ENCODE measurements at regions not wholly inside any gene's neighbourhood (a gene's known extent, or its start where the extent isn't known, plus 50 kb on each side); places are given as distances from the start of the nearest gene placed in this dataset.

DNA sequence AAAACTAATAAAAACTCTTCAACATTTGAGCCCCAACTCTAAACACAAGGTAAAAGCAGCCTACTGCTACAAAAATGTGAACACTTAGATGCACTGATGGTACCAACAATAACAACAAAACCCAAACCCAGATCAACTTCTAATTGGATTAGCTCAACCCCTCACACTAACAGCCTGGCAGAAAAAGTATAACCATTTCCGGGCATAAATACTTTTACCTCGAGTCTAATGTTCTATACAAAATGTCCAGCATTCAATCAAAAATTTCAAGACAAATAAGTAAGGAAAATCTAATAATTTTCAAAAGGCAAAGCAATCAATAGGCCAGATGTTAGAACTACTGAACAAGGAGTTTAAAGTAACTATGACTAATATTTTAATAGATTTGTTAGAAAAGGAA lies 303.3 kb downstream of the ARRDC4 start:
- intact Hi-C loops (cut with micrococcal nuclease): no loop called here
- TF ChIP-seq, protein P1, sequence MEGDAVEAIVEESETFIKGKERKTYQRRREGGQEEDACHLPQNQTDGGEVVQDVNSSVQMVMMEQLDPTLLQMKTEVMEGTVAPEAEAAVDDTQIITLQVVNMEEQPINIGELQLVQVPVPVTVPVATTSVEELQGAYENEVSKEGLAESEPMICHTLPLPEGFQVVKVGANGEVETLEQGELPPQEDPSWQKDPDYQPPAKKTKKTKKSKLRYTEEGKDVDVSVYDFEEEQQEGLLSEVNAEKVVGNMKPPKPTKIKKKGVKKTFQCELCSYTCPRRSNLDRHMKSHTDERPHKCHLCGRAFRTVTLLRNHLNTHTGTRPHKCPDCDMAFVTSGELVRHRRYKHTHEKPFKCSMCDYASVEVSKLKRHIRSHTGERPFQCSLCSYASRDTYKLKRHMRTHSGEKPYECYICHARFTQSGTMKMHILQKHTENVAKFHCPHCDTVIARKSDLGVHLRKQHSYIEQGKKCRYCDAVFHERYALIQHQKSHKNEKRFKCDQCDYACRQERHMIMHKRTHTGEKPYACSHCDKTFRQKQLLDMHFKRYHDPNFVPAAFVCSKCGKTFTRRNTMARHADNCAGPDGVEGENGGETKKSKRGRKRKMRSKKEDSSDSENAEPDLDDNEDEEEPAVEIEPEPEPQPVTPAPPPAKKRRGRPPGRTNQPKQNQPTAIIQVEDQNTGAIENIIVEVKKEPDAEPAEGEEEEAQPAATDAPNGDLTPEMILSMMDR (IDR thresholded peaks at IDR 0.05; ENCODE audit: unreplicated experiment): no peak
- Mint-ChIP-seq H3K4me1 (ENCODE audit: insufficient read depth, unreplicated experiment) (no peaks in the 10 kb centered on the region), H3K27ac (ENCODE audit: low read depth, unreplicated experiment) (no peak overlapping the region), H3K9me3 (ENCODE audit: unreplicated experiment) (no peaks in the 10 kb centered on the region), H3K36me3 (ENCODE audit: insufficient read depth, unreplicated experiment) (no peaks in the 10 kb centered on the region), H3K4me3 (ENCODE audit: unreplicated experiment) (no peak overlapping the region), H3K27me3 (ENCODE audit: insufficient read depth, unreplicated experiment) (no peaks in the 10 kb centered on the region)
- no TSS peak for BruUV-seq (replicated peaks)
- no peak for DNase-seq (ENCODE audit: unreplicated experiment)
- ChIA-PET POLR2A (no interaction called here), CTCF (interaction anchor here (2.0 kb wide), 1 partner anchor 29 kb away, joined by 7 read pairs; no protein-coding TSS in a partner anchor)

DNA sequence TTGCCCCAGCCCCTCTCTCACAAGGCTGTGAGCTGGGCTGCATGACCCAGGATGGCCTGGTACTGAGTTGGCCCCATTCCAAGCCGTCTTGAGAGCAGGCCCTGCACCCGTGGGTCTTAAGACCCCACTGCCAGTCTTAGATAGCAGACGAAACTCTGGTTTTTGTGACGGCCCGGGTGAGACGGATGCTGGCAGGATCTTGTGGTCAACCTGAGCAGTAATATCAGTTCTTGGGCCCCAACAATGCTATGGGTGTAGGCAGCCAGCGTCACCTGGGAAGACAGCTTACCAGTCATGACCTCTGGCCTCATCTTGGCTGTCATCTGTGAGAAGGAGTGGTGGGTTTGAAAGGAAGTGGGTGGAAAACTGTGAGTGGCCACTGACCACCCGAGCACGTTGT lies 305.8 kb downstream of the ARRDC4 start:
- H3K4me3 Mint-ChIP-seq (ENCODE audit: unreplicated experiment): no peak overlapping the region
- no peak overlapping the region for H3K27ac Mint-ChIP-seq (ENCODE audit: low read depth, unreplicated experiment)
- no peak for DNase-seq (ENCODE audit: unreplicated experiment)
- TF ChIP-seq, protein P1 (IDR thresholded peaks at IDR 0.05; ENCODE audit: unreplicated experiment): no peak
- intact Hi-C loops (cut with micrococcal nuclease): no loop called here
- ChIA-PET CTCF (interaction anchor here (0.7 to 0.8 kb wide), 2 partner anchors 31 to 162 kb away, joined by 3 read pairs; no protein-coding TSS in a partner anchor), POLR2A (no interaction called here)
- no peaks in the 10 kb centered on the region for H3K4me1 Mint-ChIP-seq (ENCODE audit: insufficient read depth, unreplicated experiment)
- BruUV-seq (replicated peaks): no TSS peak
- H3K9me3 Mint-ChIP-seq (ENCODE audit: unreplicated experiment): no peaks in the 10 kb centered on the region
- H3K36me3 Mint-ChIP-seq (ENCODE audit: insufficient read depth, unreplicated experiment): no peaks in the 10 kb centered on the region
- no peaks in the 10 kb centered on the region for H3K27me3 Mint-ChIP-seq (ENCODE audit: insufficient read depth, unreplicated experiment)

DNA sequence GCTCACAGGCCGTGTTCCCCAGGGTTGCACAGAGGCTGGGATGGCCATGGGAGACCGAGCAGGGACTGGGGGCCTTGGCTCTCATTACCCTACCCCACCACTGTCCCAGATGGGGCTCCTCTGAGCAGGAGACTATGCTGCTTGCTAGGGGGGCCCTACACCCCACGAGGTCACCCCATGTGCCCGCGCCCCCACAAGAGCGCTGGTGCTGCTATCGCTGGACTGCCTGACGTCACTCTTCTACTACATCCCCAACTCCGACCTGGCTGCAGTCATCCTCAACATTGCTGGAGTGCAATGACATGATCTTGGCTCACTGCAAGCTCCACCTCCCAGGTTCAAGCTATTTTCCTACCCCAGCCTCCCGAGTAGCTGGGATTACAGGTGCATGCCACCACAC lies 307.7 kb downstream of the ARRDC4 start:
- no peak overlapping the region for H3K27ac Mint-ChIP-seq (ENCODE audit: low read depth, unreplicated experiment)
- TF ChIP-seq, protein P1 (IDR thresholded peaks at IDR 0.05; ENCODE audit: unreplicated experiment): no peak
- ChIA-PET POLR2A (no interaction called here), CTCF (interaction anchor here (1.5 kb wide), 1 partner anchor 24 kb away, joined by 3 read pairs; no protein-coding TSS in a partner anchor)
- H3K4me1 Mint-ChIP-seq (ENCODE audit: insufficient read depth, unreplicated experiment): no peaks in the 10 kb centered on the region
- no peaks in the 10 kb centered on the region for H3K9me3 Mint-ChIP-seq (ENCODE audit: unreplicated experiment)
- no peak for DNase-seq (ENCODE audit: unreplicated experiment)
- H3K4me3 Mint-ChIP-seq (ENCODE audit: unreplicated experiment): no peak overlapping the region
- intact Hi-C loops (cut with micrococcal nuclease): no loop called here
- no TSS peak for BruUV-seq (replicated peaks)
- H3K27me3 Mint-ChIP-seq (ENCODE audit: insufficient read depth, unreplicated experiment): no peaks in the 10 kb centered on the region
- no peaks in the 10 kb centered on the region for H3K36me3 Mint-ChIP-seq (ENCODE audit: insufficient read depth, unreplicated experiment)

DNA sequence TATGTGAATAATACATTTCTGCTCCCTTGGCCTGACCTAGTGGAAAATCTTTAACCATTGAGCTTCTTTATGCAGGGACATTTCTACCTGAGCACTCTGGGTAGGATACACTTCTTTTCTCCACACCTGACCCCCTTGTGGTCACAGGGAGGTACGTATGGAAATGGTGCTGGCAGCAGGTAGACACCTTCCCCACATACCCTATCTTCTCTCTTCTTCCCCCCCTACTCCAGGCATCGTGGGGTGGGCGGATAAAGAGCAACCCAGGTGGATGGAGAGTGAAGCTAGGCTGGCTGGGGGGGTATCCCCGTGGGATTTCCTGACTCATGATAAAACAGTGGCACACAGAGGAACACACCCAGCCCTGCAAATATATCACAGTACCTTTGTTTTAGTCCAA lies 312.1 kb downstream of the ARRDC4 start:
- TF ChIP-seq, protein P1 (IDR thresholded peaks at IDR 0.05; ENCODE audit: unreplicated experiment): no peak
- POLR2A ChIA-PET: no interaction called here
- H3K27me3 Mint-ChIP-seq (ENCODE audit: insufficient read depth, unreplicated experiment): no peaks in the 10 kb centered on the region
- CTCF ChIA-PET: interaction anchor here (0.8 kb wide), 1 partner anchor 149 kb away, joined by 3 read pairs; no protein-coding TSS in a partner anchor
- H3K4me1 Mint-ChIP-seq (ENCODE audit: insufficient read depth, unreplicated experiment): no peaks in the 10 kb centered on the region
- no peak overlapping the region for H3K27ac Mint-ChIP-seq (ENCODE audit: low read depth, unreplicated experiment)
- H3K36me3 Mint-ChIP-seq (ENCODE audit: insufficient read depth, unreplicated experiment): no peaks in the 10 kb centered on the region
- no peak for DNase-seq (ENCODE audit: unreplicated experiment)
- intact Hi-C loops (cut with micrococcal nuclease): no loop called here
- no TSS peak for BruUV-seq (replicated peaks)
- H3K4me3 Mint-ChIP-seq (ENCODE audit: unreplicated experiment): no peak overlapping the region
- no peaks in the 10 kb centered on the region for H3K9me3 Mint-ChIP-seq (ENCODE audit: unreplicated experiment)
